AG10803 (cell line): ENCODE measurements at regions not wholly inside any gene's neighbourhood (a gene's known extent, or its start where the extent isn't known, plus 50 kb on each side); places are given as distances from the start of the nearest gene placed in this dataset.

Experiments
- DNase-seq: peaks from one replicate; pipeline ENCODE4 v3.0.0; 2010; ENCODE audit warnings: low read depth
- H3K4me3 ChIP-seq: 2 replicates; pipeline ENCODE4 v1.5.1; 2011; ENCODE audit warnings: mild to moderate bottlenecking, low read length, control low read depth
- CTCF ChIP-seq: conservative IDR thresholded peaks from 2 replicates; pipeline ENCODE4 v1.5.1; 2011; ENCODE audit warnings: mild to moderate bottlenecking, low read length, control low read depth, inconsistent platforms

- DNase-seq, result peak; percentile 36
- no peak overlapping the region for H3K4me3 ChIP-seq
- TF ChIP-seq CTCF, result no peak
Observed at GRCh38 chr9:90508940-90509339, 133.7 kb downstream of the DIRAS2 start.

GRCh38 chr9:90511711-90512110 is 130.9 kb downstream of the DIRAS2 start:
- no peak for TF ChIP-seq CTCF
- no peak for DNase-seq
- no peak overlapping the region for H3K4me3 ChIP-seq

GRCh38 chr9:90514877-90515276 is 127.7 kb downstream of the DIRAS2 start:
- H3K4me3 ChIP-seq, result no peak overlapping the region
- TF ChIP-seq CTCF, result no peak
- no peak for DNase-seq

GRCh38 chr9:90515510-90515909 is 127.1 kb downstream of the DIRAS2 start:
- H3K4me3 ChIP-seq, result no peak overlapping the region
- no peak for TF ChIP-seq CTCF
- DNase-seq, result no peak

GRCh38 chr9:90517103-90517502 is 125.5 kb downstream of the DIRAS2 start:
- DNase-seq, result no peak

GRCh38 chr9:90521811-90522570 is 120.6 kb downstream of the DIRAS2 start:
- H3K4me3 ChIP-seq, result no peak overlapping the region
- no peak for DNase-seq
- no peak for TF ChIP-seq CTCF

More at GRCh38 chr9:90517103-90517502, 125.5 kb downstream of the DIRAS2 start:
- no peak for TF ChIP-seq CTCF
- no peak overlapping the region for H3K4me3 ChIP-seq

- no peak for DNase-seq
- TF ChIP-seq CTCF, result no peak
- no peak overlapping the region for H3K4me3 ChIP-seq
Observed at GRCh38 chr9:90523958-90524357, 118.7 kb downstream of the DIRAS2 start.
